HG03108 (cell line): ENCODE measurements at regions not wholly inside any gene's neighbourhood (a gene's known extent, or its start where the extent isn't known, plus 50 kb on each side); places are given as distances from the start of the nearest gene placed in this dataset.

Experiments used
- ATAC-seq: cut with Tn5 transposase; IDR thresholded peaks from one replicate; pipeline ENCODE4 v1.9.1; 2021; ENCODE audit warnings: moderate library complexity; ENCODE audit not compliant: unreplicated experiment

GRCh38 chr12:22740656-22741355, 115.8 kb downstream of the ETNK1 start:
- no peak for ATAC-seq

GRCh38 chr12:22743700-22744099, 118.7 kb downstream of the ETNK1 start:
- ATAC-seq, result no peak

GRCh38 chr12:22744197-22744596, 119.2 kb downstream of the ETNK1 start:
- no peak for ATAC-seq

GRCh38 chr12:22746720-22747119, 121.7 kb downstream of the ETNK1 start:
- no peak for ATAC-seq

- ATAC-seq, result no peak
Observed at GRCh38 chr12:22755629-22756028, 130.7 kb downstream of the ETNK1 start.

- no peak for ATAC-seq
Observed at GRCh38 chr12:22759769-22760674, 135.1 kb downstream of the ETNK1 start.

- no peak for ATAC-seq
Observed at GRCh38 chr12:22765421-22766130, 140.6 kb downstream of the ETNK1 start.

- ATAC-seq, result no peak
Observed at GRCh38 chr12:22766911-22767420, 142.0 kb downstream of the ETNK1 start.

GRCh38 chr12:22781339-22781738, 156.4 kb downstream of the ETNK1 start:
- no peak for ATAC-seq

GRCh38 chr12:22787557-22787956, 162.6 kb downstream of the ETNK1 start:
- no peak for ATAC-seq

GRCh38 chr12:22788913-22789312, 163.9 kb downstream of the ETNK1 start:
- no peak for ATAC-seq

- ATAC-seq, result no peak
Observed at GRCh38 chr12:22792138-22792537, 167.2 kb downstream of the ETNK1 start.

GRCh38 chr12:22794017-22794416, 169.0 kb downstream of the ETNK1 start:
- ATAC-seq, result no peak

GRCh38 chr12:22796941-22797630, 172.1 kb downstream of the ETNK1 start:
- ATAC-seq, result no peak

- no peak for ATAC-seq
Observed at GRCh38 chr12:22797701-22798100, 172.7 kb downstream of the ETNK1 start.

GRCh38 chr12:22798116-22798515, 173.1 kb downstream of the ETNK1 start:
- ATAC-seq, result no peak

GRCh38 chr12:22799503-22799902, 174.5 kb downstream of the ETNK1 start:
- no peak for ATAC-seq

- ATAC-seq, result no peak
Observed at GRCh38 chr12:22800332-22800731, 175.4 kb downstream of the ETNK1 start.

GRCh38 chr12:22802883-22803630, 178.1 kb downstream of the ETNK1 start:
- no peak for ATAC-seq

GRCh38 chr12:22803725-22804124, 178.8 kb downstream of the ETNK1 start:
- ATAC-seq, result no peak
